ENCODE measurements at regions not wholly inside any gene's neighbourhood (a gene's known extent, or its start where the extent isn't known, plus 50 kb on each side); places are given as distances from the start of the nearest gene placed in this dataset.

- no peak for TF ChIP-seq GATA2 (IDR thresholded peaks at IDR 0.05; ENCODE audit: insufficient read depth, insufficient read length, low read depth, low read length)
- TF ChIP-seq, protein P1, sequence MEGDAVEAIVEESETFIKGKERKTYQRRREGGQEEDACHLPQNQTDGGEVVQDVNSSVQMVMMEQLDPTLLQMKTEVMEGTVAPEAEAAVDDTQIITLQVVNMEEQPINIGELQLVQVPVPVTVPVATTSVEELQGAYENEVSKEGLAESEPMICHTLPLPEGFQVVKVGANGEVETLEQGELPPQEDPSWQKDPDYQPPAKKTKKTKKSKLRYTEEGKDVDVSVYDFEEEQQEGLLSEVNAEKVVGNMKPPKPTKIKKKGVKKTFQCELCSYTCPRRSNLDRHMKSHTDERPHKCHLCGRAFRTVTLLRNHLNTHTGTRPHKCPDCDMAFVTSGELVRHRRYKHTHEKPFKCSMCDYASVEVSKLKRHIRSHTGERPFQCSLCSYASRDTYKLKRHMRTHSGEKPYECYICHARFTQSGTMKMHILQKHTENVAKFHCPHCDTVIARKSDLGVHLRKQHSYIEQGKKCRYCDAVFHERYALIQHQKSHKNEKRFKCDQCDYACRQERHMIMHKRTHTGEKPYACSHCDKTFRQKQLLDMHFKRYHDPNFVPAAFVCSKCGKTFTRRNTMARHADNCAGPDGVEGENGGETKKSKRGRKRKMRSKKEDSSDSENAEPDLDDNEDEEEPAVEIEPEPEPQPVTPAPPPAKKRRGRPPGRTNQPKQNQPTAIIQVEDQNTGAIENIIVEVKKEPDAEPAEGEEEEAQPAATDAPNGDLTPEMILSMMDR (IDR thresholded peaks at IDR 0.05; ENCODE audit: extremely low read depth in 1 of 2, insufficient read depth in 1 of 2, low read depth in 1 of 2, low read length in 2 of 2), result no peak
- TF ChIP-seq EZH2 (IDR thresholded peaks at IDR 0.05; ENCODE audit: borderline replicate concordance, low read depth, low read length, severe bottlenecking), result no peak
- no peak for TF ChIP-seq POLR2A (IDR thresholded peaks at IDR 0.05; ENCODE audit: low read depth, low read length)
- no peak for TF ChIP-seq POLR2AphosphoS5 (IDR thresholded peaks at IDR 0.05; ENCODE audit: insufficient read depth, low read depth, low read length)
- no peak for TF ChIP-seq MAX (IDR thresholded peaks at IDR 0.05; ENCODE audit: insufficient read depth, insufficient read length)
- no peak for TF ChIP-seq MYC (IDR thresholded peaks at IDR 0.05; ENCODE audit: low read depth, low read length)
These were observed 1518.7 kb upstream of the WWC1 start for GRCh38 chr5:166772770-166773169.

All from endothelial cell of umbilical vein (primary cell).